Astrocyte of the cerebellum (primary cell): ENCODE measurements at regions not wholly inside any gene's neighbourhood (a gene's known extent, or its start where the extent isn't known, plus 50 kb on each side); places are given as distances from the start of the nearest gene placed in this dataset.
A peak's percentile ranks its signal among the peaks of the same experiment; 100 is the strongest.

ENCODE experiments used
- DNase-seq: peaks from one replicate; pipeline ENCODE4 v3.0.0-alpha.2; 2011; ENCODE audit warnings: low read depth
- H3K4me3 ChIP-seq: 2 replicates; pipeline ENCODE4 v1.5.1; 2011; ENCODE audit warnings: mild to moderate bottlenecking, low read depth, low read length, moderate library complexity
- in situ Hi-C: cut with HindIII; loops from 2 replicates; pipeline ENCODE4 v1.10.0; 2017; ENCODE audit warnings: low sequenced_read_pairs
- TF ChIP-seq, protein P1 (sequence below): IDR thresholded peaks from 2 replicates; pipeline ENCODE4 v1.5.1; 2012; ENCODE audit warnings: low read length, low read depth, moderate library complexity, mild to moderate bottlenecking; ENCODE audit errors: missing control alignments

DNA sequence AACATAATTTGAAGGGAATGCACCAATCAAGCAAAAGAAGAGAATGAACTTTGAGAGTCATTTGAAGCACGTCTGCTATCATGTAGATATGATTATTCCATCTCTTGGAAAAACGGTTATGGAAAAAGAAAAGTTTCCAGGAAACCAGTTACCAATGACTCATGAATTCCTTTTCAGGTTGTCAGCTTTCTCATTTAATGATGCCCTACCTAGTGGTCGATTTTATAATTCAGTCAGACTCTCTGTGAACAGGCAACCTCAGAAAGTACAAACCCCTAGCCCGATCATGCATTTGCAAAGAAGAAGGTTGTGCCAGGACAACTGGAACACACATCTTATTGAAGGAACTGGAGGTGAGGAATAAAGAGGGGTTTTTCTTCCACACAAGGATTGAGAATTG, 355.1 kb upstream of the GRIA1 start:
- TF ChIP-seq, protein P1, sequence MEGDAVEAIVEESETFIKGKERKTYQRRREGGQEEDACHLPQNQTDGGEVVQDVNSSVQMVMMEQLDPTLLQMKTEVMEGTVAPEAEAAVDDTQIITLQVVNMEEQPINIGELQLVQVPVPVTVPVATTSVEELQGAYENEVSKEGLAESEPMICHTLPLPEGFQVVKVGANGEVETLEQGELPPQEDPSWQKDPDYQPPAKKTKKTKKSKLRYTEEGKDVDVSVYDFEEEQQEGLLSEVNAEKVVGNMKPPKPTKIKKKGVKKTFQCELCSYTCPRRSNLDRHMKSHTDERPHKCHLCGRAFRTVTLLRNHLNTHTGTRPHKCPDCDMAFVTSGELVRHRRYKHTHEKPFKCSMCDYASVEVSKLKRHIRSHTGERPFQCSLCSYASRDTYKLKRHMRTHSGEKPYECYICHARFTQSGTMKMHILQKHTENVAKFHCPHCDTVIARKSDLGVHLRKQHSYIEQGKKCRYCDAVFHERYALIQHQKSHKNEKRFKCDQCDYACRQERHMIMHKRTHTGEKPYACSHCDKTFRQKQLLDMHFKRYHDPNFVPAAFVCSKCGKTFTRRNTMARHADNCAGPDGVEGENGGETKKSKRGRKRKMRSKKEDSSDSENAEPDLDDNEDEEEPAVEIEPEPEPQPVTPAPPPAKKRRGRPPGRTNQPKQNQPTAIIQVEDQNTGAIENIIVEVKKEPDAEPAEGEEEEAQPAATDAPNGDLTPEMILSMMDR: no peak
- no peak overlapping the region for H3K4me3 ChIP-seq
- peak; percentile 20 for DNase-seq
- in situ Hi-C loops: no loop called here

DNA sequence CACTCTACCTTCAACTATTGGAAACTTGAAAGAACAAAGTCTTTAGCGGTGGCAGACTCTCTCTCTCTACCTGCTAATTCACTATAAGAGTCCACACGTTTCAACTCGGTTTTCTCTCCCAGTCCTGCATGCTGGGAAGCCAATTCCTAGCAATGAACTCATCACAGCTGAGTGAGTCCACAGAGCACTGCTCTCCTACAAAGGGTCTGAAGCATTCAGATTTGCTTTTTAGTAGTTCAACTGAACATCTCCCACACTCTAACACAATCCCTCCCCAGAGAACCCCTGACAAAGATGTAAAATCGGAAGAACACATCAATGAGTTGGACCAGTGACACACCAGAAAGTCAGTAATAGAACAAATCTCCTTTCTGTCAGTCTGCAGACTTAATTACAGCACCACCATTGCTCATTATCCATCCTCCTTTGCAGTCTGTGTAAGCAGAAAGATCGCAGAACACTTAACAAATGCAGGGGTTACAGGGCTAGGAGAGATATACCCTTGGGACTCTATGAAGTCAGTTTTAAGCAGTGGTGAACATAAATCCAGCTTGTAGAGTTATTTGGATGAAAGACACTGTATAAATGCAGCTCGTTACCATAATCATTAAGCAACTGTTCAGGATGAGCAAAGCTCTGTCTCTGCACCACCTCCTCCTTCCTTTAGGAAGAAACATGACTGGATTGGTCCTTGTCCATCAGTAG, 353.4 kb upstream of the GRIA1 start:
- in situ Hi-C loops: no loop called here
- no peak for DNase-seq
- TF ChIP-seq, protein P1: no peak
- no peak overlapping the region for H3K4me3 ChIP-seq

DNA sequence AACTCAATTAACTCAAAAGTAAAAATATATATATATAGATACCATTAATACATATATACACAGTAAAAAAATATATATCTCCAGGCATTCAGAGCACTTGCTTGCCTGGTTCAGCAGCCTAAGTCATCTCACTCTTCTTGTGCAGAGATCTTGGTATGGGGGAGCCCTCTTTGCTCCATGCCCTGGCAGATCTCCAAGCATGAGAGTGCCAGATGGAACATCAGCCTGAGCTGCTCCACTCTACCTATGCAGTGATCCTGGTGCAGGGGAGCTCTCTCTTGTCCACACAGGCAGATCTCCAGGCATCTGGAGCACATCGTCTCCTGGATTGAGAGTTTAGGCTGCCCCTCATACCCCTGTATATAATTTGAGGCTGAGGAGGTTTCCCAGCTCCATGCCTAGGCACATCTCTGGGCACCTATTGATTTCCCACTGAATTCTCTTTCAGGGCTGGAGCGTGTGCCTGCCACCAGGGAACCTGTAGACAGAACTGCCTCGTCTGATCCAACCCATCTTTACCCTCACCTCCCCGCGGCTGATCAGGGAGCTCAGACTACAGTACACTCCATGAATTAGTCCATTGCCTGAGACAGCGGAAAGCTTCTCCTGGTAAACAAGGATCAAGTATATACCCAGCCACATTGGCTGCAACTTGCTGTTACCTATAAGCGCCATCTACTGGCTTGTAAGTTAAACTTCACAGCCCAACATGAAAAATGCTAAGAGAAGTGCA, 342.4 kb upstream of the GRIA1 start:
- DNase-seq: peak; percentile 65
- H3K4me3 ChIP-seq: no peak overlapping the region
- in situ Hi-C loops: no loop called here
- TF ChIP-seq, protein P1: peak; percentile 78

DNA sequence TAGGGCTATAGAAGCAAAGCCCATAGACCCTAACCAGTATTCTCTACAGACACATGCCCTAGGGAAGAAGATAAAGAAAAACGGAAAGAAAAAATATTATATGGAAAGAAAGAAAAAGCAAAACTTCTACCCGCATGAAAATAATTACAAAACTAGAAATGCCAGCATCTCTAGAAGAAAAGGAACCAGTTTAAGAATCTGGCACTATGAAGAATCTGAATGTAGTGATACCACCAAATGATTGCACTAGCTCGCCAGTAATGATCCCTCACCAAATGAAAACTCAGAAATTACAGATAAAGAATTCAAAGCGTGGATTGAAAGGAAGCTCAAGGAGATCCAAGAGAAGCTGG, 341.9 kb upstream of the GRIA1 start:
- in situ Hi-C loops: no loop called here

DNA sequence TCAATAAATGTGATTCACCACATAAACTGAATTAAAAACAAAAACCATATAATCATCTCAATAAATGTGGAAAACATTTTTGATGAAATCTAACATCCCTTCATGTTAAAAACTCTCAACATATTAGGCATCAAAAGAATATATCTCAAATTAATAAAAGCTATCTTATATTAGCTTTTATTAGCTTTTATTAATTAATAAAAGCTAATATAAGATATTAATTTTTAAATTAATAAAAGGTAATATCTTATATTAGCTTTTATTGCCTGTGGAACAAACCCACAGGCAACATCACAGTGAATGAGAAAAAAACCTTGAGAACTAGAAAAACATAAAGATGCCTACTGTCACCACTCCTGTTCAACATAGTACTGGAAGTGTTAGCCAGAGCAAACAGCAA, 338.9 kb upstream of the GRIA1 start:
- no peak for DNase-seq
- no peak overlapping the region for H3K4me3 ChIP-seq
- in situ Hi-C loops: no loop called here
- TF ChIP-seq, protein P1: no peak

More for the DNA sequence above, 341.9 kb upstream of the GRIA1 start:
- no peak overlapping the region for H3K4me3 ChIP-seq
- no peak for DNase-seq
- TF ChIP-seq, protein P1: no peak

DNA sequence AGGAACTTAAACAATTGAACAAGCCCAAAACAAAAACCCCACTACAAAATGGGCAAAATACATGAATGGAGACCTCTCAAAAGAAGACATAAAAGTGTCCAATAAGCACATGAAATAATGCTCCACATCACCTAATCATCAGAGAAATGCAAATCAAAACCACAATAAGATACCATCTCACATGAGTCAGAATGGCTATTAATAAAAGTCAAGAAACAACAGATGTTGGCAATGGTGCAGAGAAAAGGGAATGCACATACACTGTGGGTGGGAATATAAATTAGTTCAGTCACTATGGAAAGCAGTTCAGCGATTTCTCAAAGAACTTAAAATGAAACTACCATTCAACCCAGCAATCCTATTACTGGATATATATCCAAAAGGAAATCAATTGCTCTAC, 337.4 kb upstream of the GRIA1 start:
- TF ChIP-seq, protein P1: no peak
- peak; percentile 81 for DNase-seq
- no peak overlapping the region for H3K4me3 ChIP-seq
- in situ Hi-C loops: no loop called here
